ENCODE measurements at regions not wholly inside any gene's neighbourhood (a gene's known extent, or its start where the extent isn't known, plus 50 kb on each side); places are given as distances from the start of the nearest gene placed in this dataset.

- no peak for TF ChIP-seq POLR2AphosphoS5 (IDR thresholded peaks at IDR 0.05; ENCODE audit: low read depth, low read length)
- no peak for TF ChIP-seq SPI1 (IDR thresholded peaks at IDR 0.05; ENCODE audit: low read depth, low read length)
- no peak for TF ChIP-seq POLR2A (IDR thresholded peaks at IDR 0.05; ENCODE audit: low read depth, low read length)
Observed at GRCh38 chr2:153417077-153417476, 61.5 kb downstream of the RPRM start.
